IPS-18a (cell line): ENCODE measurements at regions not wholly inside any gene's neighbourhood (a gene's known extent, or its start where the extent isn't known, plus 50 kb on each side); places are given as distances from the start of the nearest gene placed in this dataset.

Experiments
- H3K27ac ChIP-seq: one replicate; pipeline ENCODE4 v1.5.1; 2013; ENCODE audit warnings: low read length
- H3K27me3 ChIP-seq: one replicate; pipeline ENCODE4 v1.6.1; 2013; ENCODE audit warnings: mild to moderate bottlenecking, low read length; ENCODE audit not compliant: control insufficient read depth, insufficient read depth
- H3K36me3 ChIP-seq: one replicate; pipeline ENCODE4 v1.6.1; 2013; ENCODE audit warnings: low read depth, low read length; ENCODE audit not compliant: control insufficient read depth
- H3K4me1 ChIP-seq: one replicate; pipeline ENCODE4 v1.6.1; 2013; ENCODE audit warnings: low read depth, low read length; ENCODE audit not compliant: control insufficient read depth
- H3K4me3 ChIP-seq: one replicate; pipeline ENCODE4 v1.5.1; 2013; ENCODE audit warnings: low read length
- H3K9ac ChIP-seq: one replicate; pipeline ENCODE4 v1.6.1; 2013; ENCODE audit warnings: mild to moderate bottlenecking, low read length, moderate library complexity
- H3K9me3 ChIP-seq: one replicate; pipeline ENCODE4 v1.6.1; 2013; ENCODE audit warnings: low read depth, low read length; ENCODE audit not compliant: control insufficient read depth

- H3K27me3 ChIP-seq, result no peaks in the 10 kb centered on the region
- no peaks in the 10 kb centered on the region for H3K9me3 ChIP-seq
- H3K27ac ChIP-seq, result no peak overlapping the region
- no peak overlapping the region for H3K9ac ChIP-seq
- H3K4me3 ChIP-seq, result no peak overlapping the region
- no peaks in the 10 kb centered on the region for H3K36me3 ChIP-seq
- no peaks in the 10 kb centered on the region for H3K4me1 ChIP-seq
Observed at GRCh38 chr16:75780669-75781068, 54.4 kb upstream of the CPHXL start.

GRCh38 chr16:75781683-75782343 is 55.5 kb upstream of the CPHXL start:
- Histone ChIP-seq H3K27ac (no peak overlapping the region), H3K36me3 (no peaks in the 10 kb centered on the region), H3K9ac (no peak overlapping the region), H3K9me3 (no peaks in the 10 kb centered on the region), H3K27me3 (no peaks in the 10 kb centered on the region), H3K4me1 (no peaks in the 10 kb centered on the region), H3K4me3 (no peak overlapping the region)

DNA sequence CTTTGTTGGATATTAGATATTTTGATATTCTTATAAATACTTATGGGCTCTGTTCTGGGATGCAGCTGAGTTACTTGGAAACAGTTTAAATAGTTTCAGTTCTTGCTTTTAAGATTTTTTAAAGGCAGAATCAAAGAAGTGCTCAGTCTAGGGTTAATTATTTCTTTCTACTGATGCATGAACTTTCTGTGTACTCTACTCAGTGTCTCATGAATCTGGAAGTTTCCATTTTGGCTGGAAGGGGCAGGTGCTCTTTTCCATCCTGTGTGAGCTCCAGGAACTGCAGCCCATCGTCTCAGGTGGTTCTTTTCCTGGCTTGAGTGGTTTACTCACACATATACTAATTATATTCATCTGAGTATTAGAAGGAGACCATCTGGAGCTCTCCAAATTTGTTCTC is 61.1 kb upstream of the CPHXL start:
- no peaks in the 10 kb centered on the region for H3K4me1 ChIP-seq
- H3K36me3 ChIP-seq, result no peaks in the 10 kb centered on the region
- H3K9ac ChIP-seq, result no peak overlapping the region
- H3K4me3 ChIP-seq, result no peak overlapping the region
- no peaks in the 10 kb centered on the region for H3K27me3 ChIP-seq
- H3K9me3 ChIP-seq, result no peaks in the 10 kb centered on the region
- H3K27ac ChIP-seq, result no peak overlapping the region

DNA sequence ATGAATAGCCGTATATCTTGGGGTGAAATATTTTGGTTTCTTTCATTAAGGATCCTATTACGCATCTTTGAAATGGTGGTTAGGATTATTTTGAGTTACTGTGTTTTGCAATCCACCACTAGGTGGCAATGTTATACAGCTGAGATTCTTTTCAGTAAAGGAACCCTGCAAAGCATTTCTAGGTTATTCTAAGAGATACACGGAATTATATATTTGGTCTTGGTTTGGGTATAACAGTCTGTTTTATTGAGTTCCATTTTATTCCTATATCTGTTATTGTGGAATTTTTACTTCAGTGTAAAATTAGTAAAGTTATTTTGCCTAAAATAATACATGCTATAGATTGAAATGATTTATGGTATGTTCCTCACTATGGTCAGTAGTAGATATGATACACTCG is 62.9 kb upstream of the CPHXL start:
- H3K36me3 ChIP-seq, result no peaks in the 10 kb centered on the region
- H3K27me3 ChIP-seq, result no peaks in the 10 kb centered on the region
- no peak overlapping the region for H3K4me3 ChIP-seq
- peaks cover 5% of the 10 kb centered on the region for H3K4me1 ChIP-seq
- H3K9ac ChIP-seq, result no peak overlapping the region
- H3K9me3 ChIP-seq, result no peaks in the 10 kb centered on the region
- no peak overlapping the region for H3K27ac ChIP-seq

DNA sequence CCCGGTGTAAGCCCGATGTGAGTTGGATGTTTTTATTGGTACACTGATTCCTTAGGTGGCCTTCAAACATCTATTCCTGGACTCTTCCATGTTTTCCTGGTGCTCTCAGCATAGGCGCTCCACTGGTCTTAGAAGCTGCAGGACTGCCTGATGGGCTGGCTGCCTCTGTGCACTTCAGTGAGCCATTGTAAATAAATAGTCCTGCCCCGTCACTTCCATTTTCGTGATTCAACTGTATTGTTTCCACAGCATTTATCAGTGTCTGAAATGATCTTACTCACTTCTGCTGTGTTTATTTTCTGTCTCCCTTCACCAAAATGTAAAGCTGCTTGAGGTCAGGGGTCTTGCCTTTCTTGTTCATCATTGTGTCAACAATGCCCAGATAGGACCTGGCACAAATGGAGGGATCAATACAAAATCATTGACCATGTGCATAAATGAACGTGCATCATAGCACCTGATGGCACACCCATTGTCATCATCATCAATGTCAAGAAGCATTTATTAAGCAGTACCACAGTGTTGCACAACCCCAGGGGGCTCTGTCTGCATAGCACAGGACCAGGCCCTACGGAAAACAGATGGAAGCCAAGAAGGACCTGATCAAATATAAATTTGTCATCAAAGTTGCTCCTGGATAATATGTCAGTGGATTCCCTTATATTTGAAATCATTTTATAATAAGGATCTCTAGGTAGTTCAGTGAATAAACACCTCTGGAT is 66.6 kb upstream of the CPHXL start:
- no peaks in the 10 kb centered on the region for H3K9me3 ChIP-seq
- H3K27ac ChIP-seq, result no peak overlapping the region
- no peaks in the 10 kb centered on the region for H3K36me3 ChIP-seq
- no peak overlapping the region for H3K9ac ChIP-seq
- H3K4me1 ChIP-seq, result peaks cover 5% of the 10 kb centered on the region
- no peaks in the 10 kb centered on the region for H3K27me3 ChIP-seq
- H3K4me3 ChIP-seq, result no peak overlapping the region

DNA sequence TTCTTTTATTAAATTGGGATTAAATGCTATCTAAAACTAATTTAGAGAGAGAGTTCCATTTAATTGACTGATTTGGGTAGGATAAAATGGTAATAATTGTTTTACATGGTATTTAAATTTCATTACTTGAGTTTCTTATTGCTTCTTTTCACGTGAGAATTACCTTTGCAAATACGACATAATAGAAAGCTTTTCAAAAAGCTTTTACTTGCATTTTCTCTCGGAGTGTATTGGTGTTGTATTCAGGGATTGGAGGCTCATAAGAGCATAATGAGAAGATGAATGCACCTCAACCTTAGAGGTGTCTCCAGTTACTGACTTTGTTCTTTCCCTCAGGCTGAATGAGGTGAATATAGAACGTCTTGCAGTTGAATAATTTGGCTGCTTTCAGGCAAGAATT is 67.4 kb upstream of the CPHXL start:
- Histone ChIP-seq H3K4me3 (no peak overlapping the region), H3K27ac (no peak overlapping the region), H3K9me3 (no peaks in the 10 kb centered on the region), H3K4me1 (peaks cover 5% of the 10 kb centered on the region), H3K9ac (no peak overlapping the region), H3K36me3 (no peaks in the 10 kb centered on the region), H3K27me3 (no peaks in the 10 kb centered on the region)

DNA sequence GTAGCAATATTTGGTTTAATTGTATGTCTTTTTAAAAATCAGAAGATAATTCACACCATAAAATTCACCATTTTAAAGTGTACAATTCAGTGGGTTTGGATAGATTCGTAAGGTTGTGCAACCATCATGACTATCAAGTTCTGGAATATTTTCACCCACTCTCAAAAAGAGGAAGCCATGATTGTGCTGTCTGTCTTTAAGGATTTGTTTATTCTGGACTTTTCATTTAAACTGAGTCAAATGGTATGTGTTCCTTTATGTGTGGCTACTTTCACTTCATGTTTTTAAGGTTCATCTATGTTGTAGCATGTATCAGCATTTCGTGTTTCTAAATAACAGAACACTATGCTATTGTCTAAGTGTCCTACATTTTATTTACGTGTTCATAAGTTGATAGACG is 68.1 kb upstream of the CPHXL start:
- Histone ChIP-seq H3K36me3 (no peaks in the 10 kb centered on the region), H3K4me1 (peaks cover 5% of the 10 kb centered on the region), H3K9ac (no peak overlapping the region), H3K9me3 (no peaks in the 10 kb centered on the region), H3K27ac (no peak overlapping the region), H3K4me3 (no peak overlapping the region), H3K27me3 (no peaks in the 10 kb centered on the region)

DNA sequence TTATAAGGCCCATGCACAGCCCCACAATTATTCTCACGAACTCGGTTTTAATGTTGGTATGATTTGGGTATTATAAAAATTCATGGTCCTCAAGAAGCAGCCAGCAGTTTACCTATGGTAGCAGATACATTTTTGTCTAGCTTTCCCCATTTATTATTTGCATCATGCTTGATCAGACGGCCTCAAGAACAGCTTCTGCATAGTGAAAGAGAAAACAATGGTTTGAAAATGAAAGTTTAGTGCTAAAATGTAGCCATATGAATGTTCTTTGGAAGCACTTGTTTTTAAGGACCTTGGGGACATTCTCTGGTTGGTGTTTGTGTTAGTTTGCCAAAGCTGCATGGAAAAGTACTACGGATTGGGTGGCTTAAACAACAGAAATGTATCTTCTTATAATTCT is 72.4 kb upstream of the CPHXL start:
- no peak overlapping the region for H3K4me3 ChIP-seq
- peaks cover 2% of the 10 kb centered on the region for H3K4me1 ChIP-seq
- no peaks in the 10 kb centered on the region for H3K36me3 ChIP-seq
- H3K9me3 ChIP-seq, result no peaks in the 10 kb centered on the region
- no peak overlapping the region for H3K27ac ChIP-seq
- H3K27me3 ChIP-seq, result no peaks in the 10 kb centered on the region
- no peak overlapping the region for H3K9ac ChIP-seq

DNA sequence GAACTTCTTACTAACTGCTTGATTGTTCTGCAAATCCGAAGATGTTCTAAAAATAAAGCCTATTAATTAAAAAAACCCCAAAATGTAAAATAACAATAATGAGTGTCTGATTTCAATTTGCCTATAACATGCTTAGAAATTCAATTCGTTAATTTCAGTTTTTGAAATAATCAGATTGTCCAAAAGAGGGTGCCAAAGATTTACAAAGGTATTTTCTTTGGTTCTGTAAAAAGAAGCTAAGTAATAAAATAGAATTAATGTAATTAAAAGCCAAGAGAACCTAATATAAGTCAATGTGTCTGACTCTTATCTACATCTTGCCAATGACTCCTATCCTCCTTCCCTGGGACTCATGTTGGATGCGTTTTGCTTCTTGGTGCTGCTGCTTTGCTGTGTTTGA is 75.0 kb upstream of the CPHXL start:
- Histone ChIP-seq H3K36me3 (no peaks in the 10 kb centered on the region), H3K27ac (no peak overlapping the region), H3K9me3 (no peaks in the 10 kb centered on the region), H3K4me1 (no peaks in the 10 kb centered on the region), H3K9ac (no peak overlapping the region), H3K4me3 (no peak overlapping the region), H3K27me3 (no peaks in the 10 kb centered on the region)

- no peaks in the 10 kb centered on the region for H3K36me3 ChIP-seq
- H3K9me3 ChIP-seq, result no peaks in the 10 kb centered on the region
- H3K27me3 ChIP-seq, result no peaks in the 10 kb centered on the region
- no peak overlapping the region for H3K9ac ChIP-seq
- H3K27ac ChIP-seq, result no peak overlapping the region
- H3K4me3 ChIP-seq, result no peak overlapping the region
- no peaks in the 10 kb centered on the region for H3K4me1 ChIP-seq
Observed at GRCh38 chr16:75803753-75804152, 77.5 kb upstream of the CPHXL start.

- Histone ChIP-seq H3K27me3 (no peaks in the 10 kb centered on the region), H3K9ac (no peak overlapping the region), H3K27ac (no peak overlapping the region), H3K9me3 (no peaks in the 10 kb centered on the region), H3K36me3 (no peaks in the 10 kb centered on the region), H3K4me1 (no peaks in the 10 kb centered on the region), H3K4me3 (no peak overlapping the region)
Observed at GRCh38 chr16:75804368-75804767, 78.1 kb upstream of the CPHXL start.

DNA sequence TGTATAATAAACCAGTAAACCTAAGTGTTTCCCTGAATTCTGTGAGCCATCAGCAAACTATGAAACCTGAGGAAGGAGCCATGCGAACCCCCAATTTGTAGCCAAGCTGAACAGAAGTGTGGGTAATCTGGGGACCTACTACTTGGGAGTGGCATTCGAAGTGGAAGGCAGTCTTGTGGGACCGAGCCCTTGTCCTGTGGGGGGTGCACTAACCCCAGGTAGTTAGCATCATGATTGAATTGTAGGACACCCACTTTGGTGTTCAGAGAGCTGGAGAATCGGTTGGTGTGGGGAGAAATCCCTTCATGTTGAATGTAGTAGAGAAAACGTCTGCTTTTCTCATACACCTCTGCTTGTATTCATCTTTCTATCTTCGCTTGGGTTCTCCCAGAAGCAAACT is 79.7 kb upstream of the CPHXL start:
- Histone ChIP-seq H3K36me3 (no peaks in the 10 kb centered on the region), H3K4me1 (no peaks in the 10 kb centered on the region), H3K9me3 (no peaks in the 10 kb centered on the region)

More for the DNA sequence above, 79.7 kb upstream of the CPHXL start:
- Histone ChIP-seq H3K27ac (no peak overlapping the region), H3K4me3 (no peak overlapping the region), H3K9ac (no peak overlapping the region), H3K27me3 (no peaks in the 10 kb centered on the region)
